Upper lobe of right lung (tissue), 1 donor: ENCODE measurements at regions not wholly inside any gene's neighbourhood (a gene's known extent, or its start where the extent isn't known, plus 50 kb on each side); places are given as distances from the start of the nearest gene placed in this dataset.

Experiments
- ATAC-seq: fragments of 200-7000 bp; cut with Tn5 transposase; one replicate; pipeline ENCODE4 v1.9.1; 2020; ENCODE audit warnings: mild to moderate bottlenecking, moderate library complexity
- DNase-seq: peaks from one replicate; pipeline ENCODE4 v3.0.0-alpha.2; 2020
- H3K27ac ChIP-seq: fragments of 200-600 bp; one replicate; pipeline ENCODE4 v1.8.0; 2022
- H3K27me3 ChIP-seq: fragments of 200-600 bp; one replicate; pipeline ENCODE4 v1.8.0; 2022; ENCODE audit warnings: mild to moderate bottlenecking
- H3K36me3 ChIP-seq: fragments of 200-600 bp; one replicate; pipeline ENCODE4 v1.8.0; 2022
- H3K4me1 ChIP-seq: fragments of 200-600 bp; one replicate; pipeline ENCODE4 v1.8.0; 2022
- H3K4me3 ChIP-seq: fragments of 200-600 bp; one replicate; pipeline ENCODE4 v1.8.0; 2022; ENCODE audit warnings: mild to moderate bottlenecking
- H3K9me3 ChIP-seq: fragments of 200-600 bp; one replicate; pipeline ENCODE4 v1.8.0; 2022
- intact Hi-C: fragments of 100-400 bp; cut with DNase I; formaldehyde crosslinking; loops from one replicate; pipeline ENCODE4 v1.11.0; 2022
- TF ChIP-seq, protein P1 (sequence below): fragments of 200-600 bp; IDR thresholded peaks from one replicate; pipeline ENCODE4 v1.8.0; 2022; ENCODE audit warnings: antibody characterized with exemption
- donor health status: DM: no; HTN: yes; CAD: no; lungs with severe emphysema.

DNA sequence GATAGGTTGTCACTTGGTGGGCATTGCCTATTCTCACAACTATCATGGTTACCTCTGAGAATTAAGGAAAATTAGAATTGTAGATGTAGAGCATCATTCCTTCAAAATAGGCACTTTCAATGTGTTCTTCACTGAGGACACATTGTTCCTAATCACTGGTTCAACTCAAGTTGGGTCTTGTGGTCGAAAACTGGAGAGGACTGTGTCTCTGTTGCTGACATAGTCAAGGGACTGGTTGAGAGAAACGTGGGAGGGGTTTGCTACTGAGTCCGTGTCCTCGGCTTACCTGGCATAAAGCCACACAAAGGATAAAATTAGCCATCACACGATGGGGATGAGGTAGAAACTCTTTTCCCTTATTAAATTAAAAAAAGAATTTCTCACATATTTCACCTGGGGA is 205.9 kb upstream of the CD180 start:
- TF ChIP-seq, protein P1, sequence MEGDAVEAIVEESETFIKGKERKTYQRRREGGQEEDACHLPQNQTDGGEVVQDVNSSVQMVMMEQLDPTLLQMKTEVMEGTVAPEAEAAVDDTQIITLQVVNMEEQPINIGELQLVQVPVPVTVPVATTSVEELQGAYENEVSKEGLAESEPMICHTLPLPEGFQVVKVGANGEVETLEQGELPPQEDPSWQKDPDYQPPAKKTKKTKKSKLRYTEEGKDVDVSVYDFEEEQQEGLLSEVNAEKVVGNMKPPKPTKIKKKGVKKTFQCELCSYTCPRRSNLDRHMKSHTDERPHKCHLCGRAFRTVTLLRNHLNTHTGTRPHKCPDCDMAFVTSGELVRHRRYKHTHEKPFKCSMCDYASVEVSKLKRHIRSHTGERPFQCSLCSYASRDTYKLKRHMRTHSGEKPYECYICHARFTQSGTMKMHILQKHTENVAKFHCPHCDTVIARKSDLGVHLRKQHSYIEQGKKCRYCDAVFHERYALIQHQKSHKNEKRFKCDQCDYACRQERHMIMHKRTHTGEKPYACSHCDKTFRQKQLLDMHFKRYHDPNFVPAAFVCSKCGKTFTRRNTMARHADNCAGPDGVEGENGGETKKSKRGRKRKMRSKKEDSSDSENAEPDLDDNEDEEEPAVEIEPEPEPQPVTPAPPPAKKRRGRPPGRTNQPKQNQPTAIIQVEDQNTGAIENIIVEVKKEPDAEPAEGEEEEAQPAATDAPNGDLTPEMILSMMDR, result no peak

GRCh38 chr5:67401172-67401571 is 204.6 kb upstream of the CD180 start:
- no peak overlapping the region for H3K4me3 ChIP-seq
- H3K36me3 ChIP-seq, result no peaks in the 10 kb centered on the region
- ATAC-seq (no peak), DNase-seq (no peak)
- H3K27me3 ChIP-seq, result no peaks in the 10 kb centered on the region
- intact Hi-C loops, result no loop called here
- H3K9me3 ChIP-seq, result no peaks in the 10 kb centered on the region
- TF ChIP-seq, protein P1, result no peak
- H3K4me1 ChIP-seq, result no peaks in the 10 kb centered on the region
- no peak overlapping the region for H3K27ac ChIP-seq

More for the DNA sequence above, 205.9 kb upstream of the CD180 start:
- Histone ChIP-seq H3K4me1 (no peaks in the 10 kb centered on the region), H3K36me3 (no peaks in the 10 kb centered on the region), H3K9me3 (no peaks in the 10 kb centered on the region), H3K4me3 (no peak overlapping the region), H3K27ac (no peak overlapping the region), H3K27me3 (no peaks in the 10 kb centered on the region)
- DNase-seq, result no peak
- intact Hi-C loops, result no loop called here
- no peak for ATAC-seq

GRCh38 chr5:67400752-67401151 is 204.2 kb upstream of the CD180 start:
- Histone ChIP-seq H3K27ac (no peak overlapping the region), H3K4me3 (no peak overlapping the region), H3K9me3 (no peaks in the 10 kb centered on the region), H3K36me3 (no peaks in the 10 kb centered on the region), H3K27me3 (no peaks in the 10 kb centered on the region), H3K4me1 (no peaks in the 10 kb centered on the region)
- TF ChIP-seq, protein P1, result no peak
- intact Hi-C loops, result no loop called here
- DNase-seq (no peak), ATAC-seq (no peak)

- ATAC-seq (no peak), DNase-seq (no peak)
These were observed 199.3 kb upstream of the CD180 start for GRCh38 chr5:67395790-67396418.

DNA sequence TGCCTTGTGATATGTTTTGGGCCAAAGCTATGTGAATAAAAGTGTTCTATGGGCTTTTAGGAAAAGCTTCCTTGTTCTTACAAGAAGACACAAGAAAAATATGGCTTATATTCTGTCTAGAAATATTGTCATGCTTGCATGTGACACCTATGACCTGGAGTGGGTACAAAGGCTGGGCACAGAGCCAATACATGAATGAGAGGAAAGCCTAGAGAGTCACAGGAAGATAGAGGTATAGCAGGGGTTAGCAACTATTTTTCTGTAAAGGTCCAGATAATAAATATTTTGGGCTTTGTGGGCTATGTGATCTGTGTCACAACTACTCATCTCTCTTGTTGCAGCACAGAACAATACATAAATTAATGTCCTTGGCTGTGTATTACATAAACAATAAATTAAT is 196.6 kb upstream of the CD180 start:
- TF ChIP-seq, protein P1, result no peak

More at GRCh38 chr5:67395790-67396418, 199.3 kb upstream of the CD180 start:
- Histone ChIP-seq H3K27ac (no peak overlapping the region), H3K9me3 (no peaks in the 10 kb centered on the region), H3K27me3 (no peaks in the 10 kb centered on the region), H3K4me3 (no peak overlapping the region), H3K36me3 (no peaks in the 10 kb centered on the region), H3K4me1 (no peaks in the 10 kb centered on the region)
- intact Hi-C loops, result no loop called here
- TF ChIP-seq, protein P1, result no peak

DNA sequence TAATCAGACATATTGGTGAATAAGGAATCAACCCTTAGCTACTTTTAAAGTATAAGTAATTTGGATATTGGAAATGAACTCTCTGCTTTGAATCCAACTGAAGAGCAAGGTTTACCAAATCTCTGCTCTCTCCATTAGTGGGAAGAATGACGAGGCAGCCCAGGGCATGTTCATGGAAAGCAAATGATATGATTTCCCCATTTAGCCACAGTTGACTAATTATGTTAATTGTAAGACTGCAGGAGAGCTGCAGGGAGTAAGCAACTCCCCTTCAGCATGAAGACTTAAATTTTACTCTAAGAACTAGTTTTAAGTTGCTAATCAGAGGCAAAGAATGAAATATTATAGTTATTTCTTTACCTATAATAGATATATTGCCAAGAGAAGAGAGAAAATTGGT is 194.3 kb upstream of the CD180 start:
- Histone ChIP-seq H3K27ac (no peak overlapping the region), H3K4me1 (no peaks in the 10 kb centered on the region), H3K36me3 (no peaks in the 10 kb centered on the region), H3K9me3 (no peaks in the 10 kb centered on the region), H3K27me3 (no peaks in the 10 kb centered on the region), H3K4me3 (no peak overlapping the region)
- ATAC-seq, result no peak
- intact Hi-C loops, result no loop called here
- TF ChIP-seq, protein P1, result no peak
- DNase-seq, result no peak

More for the DNA sequence above, 196.6 kb upstream of the CD180 start:
- Histone ChIP-seq H3K36me3 (no peaks in the 10 kb centered on the region), H3K9me3 (no peaks in the 10 kb centered on the region), H3K4me3 (no peak overlapping the region), H3K27ac (no peak overlapping the region), H3K27me3 (no peaks in the 10 kb centered on the region), H3K4me1 (no peaks in the 10 kb centered on the region)
- intact Hi-C loops, result no loop called here
- DNase-seq (no peak), ATAC-seq (no peak)
